NT2/D1 (cell line): ENCODE measurements at regions not wholly inside any gene's neighbourhood (a gene's known extent, or its start where the extent isn't known, plus 50 kb on each side); places are given as distances from the start of the nearest gene placed in this dataset.

ENCODE experiments used
- YY1 ChIP-seq: IDR thresholded peaks from 2 replicates; pipeline ENCODE4 v1.6.1; 2011; ENCODE audit not compliant: insufficient read length, insufficient read depth
- ZNF274 ChIP-seq: IDR thresholded peaks from 2 replicates; pipeline ENCODE4 v1.6.1; 2011; ENCODE audit warnings: mild to moderate bottlenecking, low read depth, low read length

DNA sequence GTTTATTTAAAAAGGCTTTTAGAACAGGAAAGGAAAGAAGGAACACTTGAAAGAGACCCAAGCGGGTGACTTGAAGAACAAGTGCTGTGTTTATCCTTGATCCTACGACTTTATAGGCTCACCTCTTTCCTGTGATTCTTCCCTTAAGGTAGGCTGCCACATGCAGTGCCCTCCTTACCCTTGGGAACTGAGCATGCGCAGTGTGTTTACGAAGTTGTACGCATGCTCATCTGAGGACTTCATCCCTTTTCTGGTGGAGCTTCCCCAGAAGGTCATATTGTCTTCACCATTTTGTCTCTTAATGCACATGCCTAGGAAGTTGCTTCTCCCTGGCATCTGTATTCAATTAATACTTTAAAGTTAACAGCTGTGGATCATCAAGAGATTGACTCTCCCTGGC lies 49.9 kb upstream of the VOPP1 start:
- TF ChIP-seq YY1, result no peak
- TF ChIP-seq ZNF274, result no peak
